Spleen (tissue), 7 donors: ENCODE measurements at regions not wholly inside any gene's neighbourhood (a gene's known extent, or its start where the extent isn't known, plus 50 kb on each side); places are given as distances from the start of the nearest gene placed in this dataset.

Experiments
- CTCF ChIP-seq, 11 experiments: fragments of 200-600 bp in 7 of 11; fragments of 450-650 bp in 4 of 11; sonication (generic) in 4 of 11; IDR thresholded peaks in 8 of 11; conservative IDR thresholded peaks in 3 of 11; 1 replicate in 7 of 11; 2 replicates in 4 of 11; pipeline versions ENCODE4 v1.4.0 to v1.8.0; 2016 to 2021; ENCODE audit warnings: antibody characterized with exemption in 11 of 11, inconsistent platforms in 4 of 11, mild to moderate bottlenecking in 1 of 11
- POLR2A ChIP-seq, 3 donors: fragments of 450-650 bp; IDR thresholded peaks; one replicate each; pipeline ENCODE4 v1.5.1; 2017; ENCODE audit warnings: antibody characterized with exemption in 3 of 3, mild to moderate bottlenecking in 1 of 3
- donor health status: DM: no; HTN: no; CAD: no; lungs with moderate emphysema.
- donor health status: DM: no; HTN: no; CAD: no.
- donor health status: DM: no; HTN: no; CAD: no.

DNA sequence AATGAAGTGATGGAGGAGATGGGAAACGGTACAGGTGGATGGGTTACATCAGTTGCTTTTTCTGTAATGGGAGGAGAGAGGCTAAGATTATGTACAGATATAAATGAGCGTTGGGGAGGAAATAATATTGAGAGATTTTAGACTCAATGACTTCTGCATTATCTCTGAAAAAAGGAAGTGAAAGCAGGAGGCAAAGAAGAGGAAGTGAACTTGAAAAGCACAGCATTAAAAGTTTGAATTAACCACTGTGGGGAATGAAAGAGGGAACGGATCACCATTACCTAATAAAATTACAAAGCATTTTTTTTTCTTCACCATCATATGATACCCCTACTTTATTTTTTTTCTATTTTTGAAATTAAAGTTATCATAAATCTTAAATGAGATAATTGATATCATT, 1025.5 kb downstream of the RPA4 start:
- TF ChIP-seq CTCF (IDR thresholded peaks at IDR 0.05 in 8 of 11, conservative IDR thresholded peaks at IDR 0.05 in 3 of 11), result no peak
- no peak for TF ChIP-seq POLR2A (IDR thresholded peaks at IDR 0.05)
